HepG2 (cell line): ENCODE measurements at regions not wholly inside any gene's neighbourhood (a gene's known extent, or its start where the extent isn't known, plus 50 kb on each side); places are given as distances from the start of the nearest gene placed in this dataset.

ENCODE experiments used
- CBX5 ChIP-seq: sonication (generic); formaldehyde crosslinking; IDR thresholded peaks from 2 replicates; pipeline ENCODE4 v1.4.0; 2020; ENCODE audit warnings: missing genetic modification reagents, borderline replicate concordance
- GRHL1 ChIP-seq: sonication (generic); formaldehyde crosslinking; conservative IDR thresholded peaks from 2 replicates; pipeline ENCODE4 v1.8.0; 2022; ENCODE audit warnings: missing genetic modification reagents
- HMGA1 ChIP-seq: sonication (generic); formaldehyde crosslinking; conservative IDR thresholded peaks from 2 replicates; pipeline ENCODE4 v1.4.0; 2020; ENCODE audit warnings: missing genetic modification reagents
- JARID2 ChIP-seq: sonication (generic); formaldehyde crosslinking; IDR thresholded peaks from 2 replicates; pipeline ENCODE4 v1.8.1; 2023; ENCODE audit warnings: missing genetic modification reagents, inconsistent platforms; ENCODE audit not compliant: insufficient replicate concordance
- MAFK ChIP-seq, 2 experiments: IDR thresholded peaks in 1 of 2; conservative IDR thresholded peaks in 1 of 2; 2 replicates each; pipeline ENCODE4 v1.6.1; 2011; ENCODE audit warnings: improper control_type of control experiment in 2 of 2, low read length in 2 of 2
- MAX ChIP-seq: IDR thresholded peaks from 2 replicates; pipeline ENCODE4 v1.6.1; 2012; ENCODE audit warnings: inconsistent platforms
- MTERF4 ChIP-seq: sonication (generic); formaldehyde crosslinking; IDR thresholded peaks from 2 replicates; pipeline ENCODE4 v1.8.0; 2023; ENCODE audit warnings: mild to moderate bottlenecking, missing genetic modification reagents
- NR0B2 ChIP-seq: sonication (generic); formaldehyde crosslinking; IDR thresholded peaks from 2 replicates; pipeline ENCODE4 v1.4.0; 2020; ENCODE audit warnings: mild to moderate bottlenecking, missing genetic modification reagents
- NR2C2 ChIP-seq: sonication (generic); formaldehyde crosslinking; IDR thresholded peaks from 2 replicates; pipeline ENCODE4 v1.4.0; 2020; ENCODE audit warnings: missing genetic modification reagents, mild to moderate bottlenecking, moderate library complexity, borderline replicate concordance
- POGZ ChIP-seq: sonication (generic); formaldehyde crosslinking; IDR thresholded peaks from 2 replicates; pipeline ENCODE4 v1.4.0; 2020; ENCODE audit warnings: mild to moderate bottlenecking, missing genetic modification reagents
- RXRB ChIP-seq: IDR thresholded peaks from 2 replicates; pipeline ENCODE4 v1.6.1; 2016; ENCODE audit warnings: borderline replicate concordance, missing genetic modification reagents, missing compliant biosample characterization
- TARDBP ChIP-seq: sonication (generic); formaldehyde crosslinking; IDR thresholded peaks from 2 replicates; pipeline ENCODE4 v1.8.0; 2022; ENCODE audit warnings: mild to moderate bottlenecking, missing genetic modification reagents
- ZBTB42 ChIP-seq: sonication (generic); formaldehyde crosslinking; IDR thresholded peaks from 2 replicates; pipeline ENCODE4 v1.5.0; 2020; ENCODE audit warnings: mild to moderate bottlenecking, missing genetic modification reagents
- ZFAT ChIP-seq: sonication (generic); formaldehyde crosslinking; conservative IDR thresholded peaks from 2 replicates; pipeline ENCODE4 v1.8.1; 2023; ENCODE audit warnings: missing genetic modification reagents, inconsistent platforms
- ZNF253 ChIP-seq: sonication (generic); formaldehyde crosslinking; IDR thresholded peaks from 2 replicates; pipeline ENCODE4 v1.8.0; 2022; ENCODE audit warnings: mild to moderate bottlenecking, missing genetic modification reagents, borderline replicate concordance
- ZNF276 ChIP-seq: sonication (generic); formaldehyde crosslinking; IDR thresholded peaks from 2 replicates; pipeline ENCODE4 v1.4.0; 2020; ENCODE audit warnings: mild to moderate bottlenecking, low read depth, missing genetic modification reagents
- ZNF281 ChIP-seq: sonication (generic); formaldehyde crosslinking; IDR thresholded peaks from 2 replicates; pipeline ENCODE4 v1.4.0; 2020; ENCODE audit warnings: missing genetic modification reagents, borderline replicate concordance
- ZNF3 ChIP-seq: IDR thresholded peaks from 2 replicates; pipeline ENCODE4 v1.7.0; 2017; ENCODE audit warnings: inconsistent platforms
- ZNF572 ChIP-seq: sonication (generic); formaldehyde crosslinking; IDR thresholded peaks from 2 replicates; pipeline ENCODE4 v1.5.1; 2020; ENCODE audit warnings: mild to moderate bottlenecking, missing genetic modification reagents
- ZNF629 ChIP-seq: sonication (generic); formaldehyde crosslinking; conservative IDR thresholded peaks from 2 replicates; pipeline ENCODE4 v1.5.0; 2020; ENCODE audit warnings: missing genetic modification reagents
- ZNF672 ChIP-seq: sonication (generic); formaldehyde crosslinking; IDR thresholded peaks from 2 replicates; pipeline ENCODE4 v1.8.1; 2022; ENCODE audit warnings: missing genetic modification reagents

- TF ChIP-seq ZNF253 (CRISPR knock-in tag): peak; percentile 100
- TF ChIP-seq ZNF629: peak; percentile 83
- TF ChIP-seq GRHL1 (CRISPR knock-in tag): peak; percentile 90
- peak; percentile 100 for TF ChIP-seq MTERF4
- TF ChIP-seq ZNF572: peak; percentile 82; the same call in 1 of the 2 replicates
- TF ChIP-seq ZNF281: peak; percentile 95
- TF ChIP-seq ZFAT (CRISPR knock-in tag): peak; percentile 98
- no peak for TF ChIP-seq MAFK (conservative IDR thresholded peaks at IDR 0.05 in 1 of 2, IDR thresholded peaks at IDR 0.05 in 1 of 2; ENCODE audit: low read length in 2 of 2)
- TF ChIP-seq MAX: peak; percentile 94
- TF ChIP-seq ZNF672 (CRISPR knock-in tag): peak; percentile 98
- peak; percentile 74 for TF ChIP-seq NR2C2
- peak; percentile 97 for TF ChIP-seq ZNF3 (CRISPR knock-in tag)
- peak; percentile 99 for TF ChIP-seq CBX5 (CRISPR knock-in tag)
- peak; percentile 96 for TF ChIP-seq RXRB (CRISPR knock-in tag)
- peak; percentile 100 for TF ChIP-seq JARID2 (CRISPR knock-in tag)
- TF ChIP-seq POGZ: peak; percentile 91
- TF ChIP-seq ZBTB42 (CRISPR knock-in tag): peak; percentile 99
- TF ChIP-seq HMGA1 (CRISPR knock-in tag): no peak
- TF ChIP-seq NR0B2 (CRISPR knock-in tag): peak; percentile 100
- peak; percentile 98 for TF ChIP-seq TARDBP (CRISPR knock-in tag)
- peak; percentile 99 for TF ChIP-seq ZNF276 (CRISPR knock-in tag)
Measured at GRCh38 chr5:175796536-175797499, 74.6 kb upstream of the CPLX2 start (continued).
